ENCODE measurements at regions not wholly inside any gene's neighbourhood (a gene's known extent, or its start where the extent isn't known, plus 50 kb on each side); places are given as distances from the start of the nearest gene placed in this dataset.

- Histone ChIP-seq H3K27ac (ENCODE audit: low read length in 2 of 2) (no peak overlapping the region), H4K20me1 (ENCODE audit: control insufficient read depth, insufficient read depth, low read length, poor library complexity, severe bottlenecking) (no peaks in the 10 kb centered on the region), H3K4me3 (ENCODE audit: control extremely low read depth in 1 of 5, extremely low read depth in 1 of 5, insufficient read depth in 1 of 5, low read depth in 2 of 5, low read length in 4 of 5) (no peak overlapping the region), H2AFZ (ENCODE audit: insufficient read depth, low read depth, low read length, poor library complexity, severe bottlenecking) (no peak overlapping the region), H3K79me2 (ENCODE audit: control insufficient read depth, insufficient read depth, low read length) (no peaks in the 10 kb centered on the region), H3K4me2 (replicated peaks; ENCODE audit: low read depth, low read length, poor library complexity, severe bottlenecking) (no peak overlapping the region), H3K27me3 (replicated peaks in 1 of 4; ENCODE audit: control extremely low read depth in 1 of 4, control insufficient read depth in 3 of 4, insufficient read depth in 4 of 4, low read length in 3 of 4) (peaks cover 0 to 4% (median 0%) of the 10 kb centered on the region in 4 experiments), H3K9me3 (ENCODE audit: control extremely low read depth in 1 of 3, control insufficient read depth in 2 of 3, insufficient read depth in 1 of 3, low read length in 2 of 3) (no peaks in the 10 kb centered on the region), H3K4me1 (ENCODE audit: control insufficient read depth in 2 of 2, insufficient read depth in 2 of 2, low read length in 2 of 2) (no peaks in the 10 kb centered on the region), H3K9ac (ENCODE audit: low read length) (no peak overlapping the region), H3K36me3 (replicated peaks in 1 of 2; ENCODE audit: control extremely low read depth in 1 of 2, control insufficient read depth in 1 of 2, extremely low read depth in 1 of 2, insufficient read depth in 2 of 2, low read length in 1 of 2) (no peaks in the 10 kb centered on the region)
- intact Hi-C loops (cut with micrococcal nuclease) = no loop called here
- no peak overlapping the region for H3K4me3 Mint-ChIP-seq
- 100% methylated on average over 1 of the region's 3 CpGs for WGBS (ENCODE audit: insufficient coverage)
- H3K27ac Mint-ChIP-seq = no peak overlapping the region
- ChIA-PET POLR2A (interaction anchor here (0.6 kb wide), 1 partner anchor 12 kb away, joined by 3 read pairs; no protein-coding TSS in a partner anchor), CTCF (interaction anchor here (0.7 to 2.7 kb wide), 4 partner anchors 9 to 312 kb away, joined by 3 to 11 read pairs (median 6); no protein-coding TSS in a partner anchor)
- H3K27me3 Mint-ChIP-seq = no peaks in the 10 kb centered on the region
- DNase-seq (no peak), ATAC-seq (ENCODE audit: low read depth) (no peak)
- no peak for TF ChIP-seq CTCF (IDR thresholded peaks at IDR 0.05)
- no peak for TF ChIP-seq EZH2 (IDR thresholded peaks at IDR 0.05; ENCODE audit: borderline replicate concordance, insufficient read depth, low read depth, low read length, poor library complexity, severe bottlenecking)
- no peaks in the 10 kb centered on the region for H3K4me1 Mint-ChIP-seq
- H3K9me3 Mint-ChIP-seq (ENCODE audit: insufficient read depth) = no peaks in the 10 kb centered on the region
Measured at GRCh38 chr14:59132796-59133494, 55.5 kb upstream of the DAAM1 start.

GRCh38 chr14:59133709-59134108 lies 54.8 kb upstream of the DAAM1 start:
- Mint-ChIP-seq H3K4me3 (no peak overlapping the region), H3K9me3 (ENCODE audit: insufficient read depth) (no peaks in the 10 kb centered on the region), H3K27me3 (no peaks in the 10 kb centered on the region), H3K4me1 (no peaks in the 10 kb centered on the region), H3K27ac (no peak overlapping the region)
- 100% methylated on average over 1 of the region's 4 CpGs for WGBS (ENCODE audit: insufficient coverage)
- no peak overlapping the region for H3K4me3 ChIP-seq (ENCODE audit: control extremely low read depth in 1 of 5, extremely low read depth in 1 of 5, insufficient read depth in 1 of 5, low read depth in 2 of 5, low read length in 4 of 5)
- no peak for TF ChIP-seq EZH2 (IDR thresholded peaks at IDR 0.05; ENCODE audit: borderline replicate concordance, insufficient read depth, low read depth, low read length, poor library complexity, severe bottlenecking)
- no peak for TF ChIP-seq CTCF (IDR thresholded peaks at IDR 0.05)
- ChIA-PET POLR2A (no interaction called here), CTCF (interaction anchor here (0.7 to 2.7 kb wide), 4 partner anchors 10 to 312 kb away, joined by 3 to 11 read pairs (median 6); no protein-coding TSS in a partner anchor)
- H3K79me2 ChIP-seq (ENCODE audit: control insufficient read depth, insufficient read depth, low read length) = no peaks in the 10 kb centered on the region
- no peak overlapping the region for H2AFZ ChIP-seq (ENCODE audit: insufficient read depth, low read depth, low read length, poor library complexity, severe bottlenecking)
- H3K4me2 ChIP-seq (replicated peaks; ENCODE audit: low read depth, low read length, poor library complexity, severe bottlenecking) = no peak overlapping the region
- H3K27me3 ChIP-seq (replicated peaks in 1 of 4; ENCODE audit: control extremely low read depth in 1 of 4, control insufficient read depth in 3 of 4, insufficient read depth in 4 of 4, low read length in 3 of 4) = peaks cover 0 to 3% (median 0%) of the 10 kb centered on the region in 4 experiments
- H3K36me3 ChIP-seq (replicated peaks in 1 of 2; ENCODE audit: control extremely low read depth in 1 of 2, control insufficient read depth in 1 of 2, extremely low read depth in 1 of 2, insufficient read depth in 2 of 2, low read length in 1 of 2) = no peaks in the 10 kb centered on the region
- no peaks in the 10 kb centered on the region for H3K4me1 ChIP-seq (ENCODE audit: control insufficient read depth in 2 of 2, insufficient read depth in 2 of 2, low read length in 2 of 2)
- intact Hi-C loops (cut with micrococcal nuclease) = no loop called here
- no peaks in the 10 kb centered on the region for H3K9me3 ChIP-seq (ENCODE audit: control extremely low read depth in 1 of 3, control insufficient read depth in 2 of 3, insufficient read depth in 1 of 3, low read length in 2 of 3)
- no peak overlapping the region for H3K9ac ChIP-seq (ENCODE audit: low read length)
- ATAC-seq (ENCODE audit: low read depth) (no peak), DNase-seq (no peak)
- no peak overlapping the region for H3K27ac ChIP-seq (ENCODE audit: low read length in 2 of 2)
- no peaks in the 10 kb centered on the region for H4K20me1 ChIP-seq (ENCODE audit: control insufficient read depth, insufficient read depth, low read length, poor library complexity, severe bottlenecking)

Data from B cell (primary cell).